ENCODE measurements at regions not wholly inside any gene's neighbourhood (a gene's known extent, or its start where the extent isn't known, plus 50 kb on each side); places are given as distances from the start of the nearest gene placed in this dataset.
"Not testable (repeated sequence)": the region's sequence is repeated elsewhere in the genome, so short reads cannot be mapped to it uniquely, and the experiment has no call there.

DNA sequence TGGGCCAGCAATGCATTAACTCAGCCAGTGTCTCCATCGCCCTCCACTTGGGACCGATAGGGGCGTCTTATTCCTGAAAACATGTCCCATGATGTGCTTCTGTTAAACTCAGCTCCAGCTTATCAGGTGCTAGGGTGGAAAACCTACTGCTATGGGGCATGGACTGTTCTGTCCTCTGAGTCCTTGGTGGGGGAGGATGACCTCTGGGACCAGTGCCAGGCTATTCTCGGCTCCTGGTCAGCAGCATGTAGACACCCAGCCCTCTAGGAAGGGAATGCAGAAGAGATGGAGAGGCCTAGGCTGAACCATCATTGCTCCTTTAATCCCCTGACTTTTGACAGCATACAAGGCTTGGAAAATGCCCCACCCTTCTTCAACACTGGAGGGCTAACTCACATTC is 486.2 kb downstream of the MED13L start:
- no TSS peak for BruUV-seq (replicated peaks)
- TF ChIP-seq, protein P1, sequence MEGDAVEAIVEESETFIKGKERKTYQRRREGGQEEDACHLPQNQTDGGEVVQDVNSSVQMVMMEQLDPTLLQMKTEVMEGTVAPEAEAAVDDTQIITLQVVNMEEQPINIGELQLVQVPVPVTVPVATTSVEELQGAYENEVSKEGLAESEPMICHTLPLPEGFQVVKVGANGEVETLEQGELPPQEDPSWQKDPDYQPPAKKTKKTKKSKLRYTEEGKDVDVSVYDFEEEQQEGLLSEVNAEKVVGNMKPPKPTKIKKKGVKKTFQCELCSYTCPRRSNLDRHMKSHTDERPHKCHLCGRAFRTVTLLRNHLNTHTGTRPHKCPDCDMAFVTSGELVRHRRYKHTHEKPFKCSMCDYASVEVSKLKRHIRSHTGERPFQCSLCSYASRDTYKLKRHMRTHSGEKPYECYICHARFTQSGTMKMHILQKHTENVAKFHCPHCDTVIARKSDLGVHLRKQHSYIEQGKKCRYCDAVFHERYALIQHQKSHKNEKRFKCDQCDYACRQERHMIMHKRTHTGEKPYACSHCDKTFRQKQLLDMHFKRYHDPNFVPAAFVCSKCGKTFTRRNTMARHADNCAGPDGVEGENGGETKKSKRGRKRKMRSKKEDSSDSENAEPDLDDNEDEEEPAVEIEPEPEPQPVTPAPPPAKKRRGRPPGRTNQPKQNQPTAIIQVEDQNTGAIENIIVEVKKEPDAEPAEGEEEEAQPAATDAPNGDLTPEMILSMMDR (IDR thresholded peaks at IDR 0.05; ENCODE audit: unreplicated experiment), result no peak
- Mint-ChIP-seq H3K4me3 (ENCODE audit: low read depth, unreplicated experiment) (no peak overlapping the region), H3K27me3 (ENCODE audit: unreplicated experiment) (no peaks in the 10 kb centered on the region), H3K4me1 (ENCODE audit: low read depth, unreplicated experiment) (no peaks in the 10 kb centered on the region), H3K36me3 (ENCODE audit: insufficient read depth, unreplicated experiment) (no peaks in the 10 kb centered on the region), H3K27ac (ENCODE audit: unreplicated experiment) (no peak overlapping the region), H3K9me3 (ENCODE audit: low read depth, unreplicated experiment) (peaks cover 10% of the 10 kb centered on the region)
- CTCF ChIA-PET, result no interaction called here
- no peak for DNase-seq
- intact Hi-C loops (cut with micrococcal nuclease; ENCODE audit: unreplicated experiment), result no loop called here

DNA sequence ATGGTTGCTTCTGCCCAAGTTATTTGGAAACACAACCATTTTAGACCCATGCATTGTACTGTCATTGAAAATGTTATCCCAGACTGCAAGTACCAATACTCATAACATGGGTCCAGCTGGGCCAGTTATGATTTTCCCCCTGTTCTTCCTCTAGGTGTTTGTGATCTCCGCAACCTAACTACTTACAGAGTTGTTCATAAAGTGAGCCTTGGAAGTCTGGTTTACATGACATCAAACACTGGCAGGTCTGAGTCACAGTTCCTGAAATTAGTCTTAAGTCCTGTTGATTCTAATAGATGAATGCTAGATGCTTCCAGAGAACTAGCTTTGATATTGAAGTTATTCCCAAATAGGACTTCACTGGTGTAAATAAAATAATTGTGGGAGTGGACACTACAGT is 487.0 kb downstream of the MED13L start:
- CTCF ChIA-PET, result no interaction called here
- no peaks in the 10 kb centered on the region for H3K27me3 Mint-ChIP-seq (ENCODE audit: unreplicated experiment)

DNA sequence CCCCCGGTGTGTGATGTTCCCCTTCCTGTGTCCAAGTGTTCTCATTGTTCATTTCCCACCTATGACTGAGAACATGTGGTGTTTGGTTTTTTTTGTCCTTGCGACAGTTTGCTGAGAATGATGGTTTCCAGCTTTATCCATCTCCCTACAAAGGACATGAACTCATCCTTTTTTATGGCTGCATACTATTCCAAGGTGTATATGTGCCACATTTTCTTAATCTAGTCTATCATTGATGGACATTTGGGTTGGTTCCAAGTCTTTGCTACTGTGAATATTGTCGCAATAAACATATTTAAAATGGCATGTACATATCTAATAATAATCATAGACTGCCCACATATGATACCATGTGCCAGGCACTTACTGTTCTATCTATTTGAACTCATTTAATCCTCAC is 491.0 kb downstream of the MED13L start:
- H3K4me3 Mint-ChIP-seq (ENCODE audit: low read depth, unreplicated experiment); BruUV-seq (replicated peaks); H3K4me1 Mint-ChIP-seq (ENCODE audit: low read depth, unreplicated experiment); DNase-seq; intact Hi-C loops (cut with micrococcal nuclease; ENCODE audit: unreplicated experiment); H3K27me3 Mint-ChIP-seq (ENCODE audit: unreplicated experiment); H3K9me3 Mint-ChIP-seq (ENCODE audit: low read depth, unreplicated experiment); H3K36me3 Mint-ChIP-seq (ENCODE audit: insufficient read depth, unreplicated experiment); CTCF ChIA-PET; H3K27ac Mint-ChIP-seq (ENCODE audit: unreplicated experiment): not testable (repeated sequence)

More for the DNA sequence above, 487.0 kb downstream of the MED13L start:
- intact Hi-C loops (cut with micrococcal nuclease; ENCODE audit: unreplicated experiment), result no loop called here
- H3K9me3 Mint-ChIP-seq (ENCODE audit: low read depth, unreplicated experiment), result peaks cover 10% of the 10 kb centered on the region
- TF ChIP-seq, protein P1 (IDR thresholded peaks at IDR 0.05; ENCODE audit: unreplicated experiment), result no peak
- no peak for DNase-seq
- no TSS peak for BruUV-seq (replicated peaks)
- no peaks in the 10 kb centered on the region for H3K36me3 Mint-ChIP-seq (ENCODE audit: insufficient read depth, unreplicated experiment)
- H3K27ac Mint-ChIP-seq (ENCODE audit: unreplicated experiment), result no peak overlapping the region
- no peak overlapping the region for H3K4me3 Mint-ChIP-seq (ENCODE audit: low read depth, unreplicated experiment)
- H3K4me1 Mint-ChIP-seq (ENCODE audit: low read depth, unreplicated experiment), result no peaks in the 10 kb centered on the region

DNA sequence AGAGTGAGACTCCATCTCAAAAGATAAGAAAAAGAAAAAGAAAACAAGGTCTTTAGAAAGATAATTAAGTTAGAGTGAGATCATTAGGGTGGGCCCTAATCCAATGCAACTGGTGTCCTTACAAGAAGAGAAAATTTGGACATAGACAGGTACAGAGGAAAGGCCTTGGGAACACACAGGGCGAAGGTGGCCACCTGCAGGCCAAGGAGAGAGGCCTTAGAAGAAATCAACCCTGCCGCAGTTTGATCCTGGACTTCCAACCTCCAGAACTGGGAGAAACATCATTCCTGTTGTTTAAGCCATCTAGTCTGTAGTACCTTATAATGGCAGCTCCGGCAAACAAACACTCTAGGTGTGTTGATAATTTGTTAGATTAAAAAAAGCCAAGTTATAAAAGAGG is 491.9 kb downstream of the MED13L start:
- H3K4me3 Mint-ChIP-seq (ENCODE audit: low read depth, unreplicated experiment), result no peak overlapping the region
- H3K4me1 Mint-ChIP-seq (ENCODE audit: low read depth, unreplicated experiment), result no peaks in the 10 kb centered on the region
- H3K9me3 Mint-ChIP-seq (ENCODE audit: low read depth, unreplicated experiment), result peaks cover 6% of the 10 kb centered on the region
- TF ChIP-seq, protein P1 (IDR thresholded peaks at IDR 0.05; ENCODE audit: unreplicated experiment), result no peak
- no TSS peak for BruUV-seq (replicated peaks)
- intact Hi-C loops (cut with micrococcal nuclease; ENCODE audit: unreplicated experiment), result no loop called here
- H3K27me3 Mint-ChIP-seq (ENCODE audit: unreplicated experiment), result no peaks in the 10 kb centered on the region
- CTCF ChIA-PET, result no interaction called here
- H3K27ac Mint-ChIP-seq (ENCODE audit: unreplicated experiment), result no peak overlapping the region
- no peak for DNase-seq
- no peaks in the 10 kb centered on the region for H3K36me3 Mint-ChIP-seq (ENCODE audit: insufficient read depth, unreplicated experiment)

DNA sequence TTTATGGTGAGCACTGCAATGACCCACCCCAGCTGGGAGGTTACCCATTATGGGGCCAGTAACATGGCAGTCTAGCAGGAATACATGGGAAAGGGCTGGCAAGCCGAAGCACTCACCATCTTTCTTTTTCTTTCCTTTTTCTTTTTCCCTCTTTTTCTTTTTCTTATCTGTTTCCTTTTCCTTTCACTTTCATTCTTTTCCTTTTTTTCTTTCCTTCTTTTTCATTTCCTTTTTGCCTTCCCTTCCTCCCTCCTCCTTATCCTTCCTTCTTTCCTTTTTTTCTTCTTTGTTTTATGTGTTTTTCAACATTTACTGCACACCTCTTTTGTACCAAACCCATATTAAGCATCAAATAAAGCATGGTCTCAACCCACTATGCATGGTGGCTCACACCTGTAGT is 501.1 kb downstream of the MED13L start:
- Mint-ChIP-seq H3K4me1 (ENCODE audit: low read depth, unreplicated experiment) (no peaks in the 10 kb centered on the region), H3K27ac (ENCODE audit: unreplicated experiment) (no peak overlapping the region), H3K9me3 (ENCODE audit: low read depth, unreplicated experiment) (peaks cover 10% of the 10 kb centered on the region), H3K27me3 (ENCODE audit: unreplicated experiment) (no peaks in the 10 kb centered on the region), H3K4me3 (ENCODE audit: low read depth, unreplicated experiment) (no peak overlapping the region), H3K36me3 (ENCODE audit: insufficient read depth, unreplicated experiment) (no peaks in the 10 kb centered on the region)
- TF ChIP-seq, protein P1 (IDR thresholded peaks at IDR 0.05; ENCODE audit: unreplicated experiment), result no peak
- no TSS peak for BruUV-seq (replicated peaks)
- CTCF ChIA-PET, result no interaction called here
- no peak for DNase-seq
- intact Hi-C loops (cut with micrococcal nuclease; ENCODE audit: unreplicated experiment), result no loop called here

Measured in Calu3 (cell line).